ENCODE measurements at regions not wholly inside any gene's neighbourhood (a gene's known extent, or its start where the extent isn't known, plus 50 kb on each side); places are given as distances from the start of the nearest gene placed in this dataset.
"Not testable (repeated sequence)": the region's sequence is repeated elsewhere in the genome, so short reads cannot be mapped to it uniquely, and the experiment has no call there.

- no peak for DNase-seq (ENCODE audit: low spot score)
Measured at GRCh38 chr3:153818338-153818737, 302.9 kb upstream of the ARHGEF26 start.

- DNase-seq (ENCODE audit: low spot score), result no peak
Measured at GRCh38 chr3:153820035-153820434, 301.2 kb upstream of the ARHGEF26 start.

- not testable (repeated sequence) for DNase-seq (ENCODE audit: low spot score)
Measured at GRCh38 chr3:153828346-153828745, 292.8 kb upstream of the ARHGEF26 start.

GRCh38 chr3:153829606-153830170, 291.5 kb upstream of the ARHGEF26 start:
- DNase-seq (ENCODE audit: low spot score), result no peak

DNA sequence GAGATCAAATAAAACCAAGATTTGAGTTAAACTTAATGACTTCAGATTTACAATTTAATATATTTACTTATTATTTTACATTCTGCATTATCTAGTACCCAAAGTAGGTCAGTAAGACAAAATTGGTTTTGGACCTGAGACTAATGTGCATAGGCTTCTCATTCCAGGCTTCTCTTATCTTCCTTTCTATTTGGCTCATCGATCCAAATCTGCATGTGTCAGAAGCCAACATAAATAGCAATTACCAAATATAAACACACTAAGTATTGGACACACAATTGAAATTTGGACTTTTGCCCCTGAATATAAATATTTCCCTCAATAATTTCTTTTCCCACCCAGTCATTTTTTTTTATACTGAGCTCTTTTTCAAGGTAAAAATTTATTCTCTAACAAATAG, 290.6 kb upstream of the ARHGEF26 start:
- no peak for DNase-seq (ENCODE audit: low spot score)

- no peak for DNase-seq (ENCODE audit: low spot score)
Measured at GRCh38 chr3:153835540-153835939, 285.6 kb upstream of the ARHGEF26 start.

GRCh38 chr3:153840487-153840886, 280.7 kb upstream of the ARHGEF26 start:
- no peak for DNase-seq (ENCODE audit: low spot score)

DNA sequence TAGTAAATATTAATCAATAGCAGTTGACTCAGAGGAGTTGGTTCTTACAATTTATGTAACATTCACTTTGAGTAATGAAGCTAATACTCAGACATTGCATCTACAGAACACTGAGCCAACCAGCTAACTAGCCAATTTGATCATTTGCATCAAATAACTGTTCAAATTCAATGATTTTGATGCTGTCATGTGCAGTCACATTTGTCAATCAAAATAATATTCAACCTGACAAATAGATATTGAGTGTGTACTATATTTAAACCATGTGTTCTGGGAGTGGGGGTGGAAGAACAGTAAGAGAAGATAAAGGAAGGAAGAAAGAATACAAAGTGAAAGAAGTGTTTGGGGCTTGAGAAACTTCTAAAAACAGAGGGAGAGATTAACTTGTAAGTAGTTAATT, 277.2 kb upstream of the ARHGEF26 start:
- no peak for DNase-seq (ENCODE audit: low spot score)

DNA sequence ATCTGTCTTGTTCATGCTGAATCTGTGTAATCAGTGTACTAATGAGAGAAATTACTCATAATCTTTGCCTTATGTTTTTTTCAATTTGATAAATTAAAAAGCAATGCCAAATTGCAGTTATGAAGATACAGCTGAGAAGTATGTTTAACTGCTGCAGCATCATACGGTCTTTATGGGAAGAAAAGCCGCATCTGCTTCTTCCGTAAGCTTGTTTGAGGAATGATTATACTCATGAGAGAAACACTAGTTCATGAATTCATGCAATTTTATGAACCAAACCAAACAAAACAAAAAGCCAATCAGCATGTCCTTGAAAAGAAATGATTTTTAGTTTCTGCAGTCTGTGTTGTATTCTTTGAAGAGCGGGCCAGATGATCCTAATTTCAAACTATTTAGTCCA, 275.9 kb upstream of the ARHGEF26 start:
- DNase-seq (ENCODE audit: low spot score), result no peak

DNA sequence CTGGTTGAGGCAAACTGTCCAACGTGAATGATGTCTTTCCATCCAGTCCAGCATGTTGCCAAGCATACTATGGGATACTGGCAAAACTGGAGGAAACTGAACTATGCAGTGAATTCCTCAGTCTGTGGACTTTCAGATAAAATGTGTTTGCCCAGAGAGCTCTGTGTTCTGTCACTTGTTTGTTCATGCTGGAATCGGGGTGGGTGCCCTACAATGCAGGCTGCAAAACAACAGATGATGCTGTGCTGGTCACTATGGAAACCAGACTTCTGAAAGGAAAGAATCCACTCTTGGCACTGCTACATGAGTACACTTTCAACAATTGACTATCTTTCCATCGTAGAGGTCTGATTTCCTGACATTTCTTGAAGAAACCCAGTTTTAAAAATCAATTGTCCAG, 272.5 kb upstream of the ARHGEF26 start:
- no peak for DNase-seq (ENCODE audit: low spot score)

GRCh38 chr3:153852355-153852754, 268.8 kb upstream of the ARHGEF26 start:
- no peak for DNase-seq (ENCODE audit: low spot score)

- no peak for DNase-seq (ENCODE audit: low spot score)
Measured at GRCh38 chr3:153853163-153853562, 268.0 kb upstream of the ARHGEF26 start.

DNA sequence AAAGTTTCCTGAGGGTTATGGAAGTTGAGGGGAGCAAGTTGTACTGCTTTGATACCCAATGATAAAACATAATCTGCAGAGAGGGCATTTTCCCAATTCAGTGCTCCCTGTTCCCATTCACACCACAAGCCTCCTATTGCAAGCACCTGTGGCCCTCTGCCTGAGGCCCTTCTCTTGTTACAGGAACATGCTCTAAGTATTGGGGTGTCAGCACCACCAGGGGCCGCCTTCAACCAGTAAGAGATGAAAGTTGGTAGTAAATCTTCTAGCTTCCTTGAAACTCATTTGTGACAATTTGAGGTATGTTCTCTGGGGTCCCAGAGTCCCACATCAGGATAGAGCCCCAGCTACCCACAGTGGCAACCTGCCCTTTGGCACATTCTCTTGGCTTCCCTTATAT, 265.4 kb upstream of the ARHGEF26 start:
- DNase-seq (ENCODE audit: low spot score), result peak; percentile 42

- DNase-seq (ENCODE audit: low spot score), result no peak
Measured at GRCh38 chr3:153856932-153857331, 264.3 kb upstream of the ARHGEF26 start.

DNA sequence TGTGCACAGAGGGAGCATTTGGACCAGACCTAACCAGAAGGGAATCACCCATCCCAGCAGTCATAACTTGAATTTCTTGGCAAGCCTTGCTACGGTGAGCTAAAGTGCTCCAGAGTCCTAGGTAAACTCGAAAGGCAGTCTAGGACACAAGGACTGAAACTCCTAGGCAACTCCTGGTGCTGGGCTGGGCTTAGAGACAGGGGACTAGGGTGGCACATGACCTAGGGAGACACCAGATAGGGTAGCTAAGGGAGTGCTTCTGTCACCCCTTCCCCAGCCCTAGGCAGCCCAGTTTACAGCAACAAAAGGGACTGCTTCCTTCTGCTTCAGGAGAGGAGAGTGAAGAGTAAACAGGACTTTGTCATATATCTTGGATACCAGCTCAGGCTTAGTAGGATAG, 256.4 kb upstream of the ARHGEF26 start:
- no peak for DNase-seq (ENCODE audit: low spot score)

DNA sequence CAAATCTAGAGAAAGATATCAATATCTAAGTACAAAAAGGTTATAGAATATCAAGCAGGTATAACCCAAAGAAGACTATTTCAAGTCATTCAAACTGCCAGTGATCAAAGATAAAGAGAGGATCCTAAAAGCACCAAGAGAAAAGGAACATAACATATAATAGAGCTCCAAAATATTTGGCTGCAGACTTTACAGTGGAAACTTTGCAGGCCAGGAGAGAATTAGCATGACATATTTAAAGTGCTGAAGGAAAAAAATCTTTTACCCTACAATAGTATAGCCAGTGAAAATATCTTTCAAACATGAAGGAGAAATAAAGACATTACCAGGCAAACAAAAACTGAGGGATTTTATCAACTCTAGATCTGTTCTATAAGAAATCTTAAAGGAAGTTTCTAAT, 254.3 kb upstream of the ARHGEF26 start:
- DNase-seq (ENCODE audit: low spot score), result no peak

- DNase-seq (ENCODE audit: low spot score), result not testable (repeated sequence)
Measured at GRCh38 chr3:153874348-153874747, 246.8 kb upstream of the ARHGEF26 start.

GRCh38 chr3:153880493-153880892, 240.7 kb upstream of the ARHGEF26 start:
- DNase-seq (ENCODE audit: low spot score), result no peak

DNA sequence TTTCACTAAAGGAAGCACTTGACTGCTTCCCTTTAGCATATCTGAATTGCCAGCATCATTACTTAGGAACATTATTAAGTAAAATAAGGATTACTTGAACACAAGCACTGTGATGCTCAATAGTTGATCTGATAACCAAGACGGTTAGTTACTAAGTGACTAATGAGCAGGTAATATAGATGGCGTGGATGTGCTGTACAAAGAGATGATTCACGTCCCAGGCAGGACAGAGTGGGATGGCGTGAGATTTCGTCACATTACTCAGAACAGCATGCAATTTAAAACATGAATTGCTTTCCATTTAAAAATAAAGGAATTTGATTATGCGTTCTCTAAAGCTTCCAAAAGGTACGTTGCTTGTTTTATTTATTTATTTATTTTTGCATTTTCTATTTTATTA, 240.0 kb upstream of the ARHGEF26 start:
- no peak for DNase-seq (ENCODE audit: low spot score)

DNA sequence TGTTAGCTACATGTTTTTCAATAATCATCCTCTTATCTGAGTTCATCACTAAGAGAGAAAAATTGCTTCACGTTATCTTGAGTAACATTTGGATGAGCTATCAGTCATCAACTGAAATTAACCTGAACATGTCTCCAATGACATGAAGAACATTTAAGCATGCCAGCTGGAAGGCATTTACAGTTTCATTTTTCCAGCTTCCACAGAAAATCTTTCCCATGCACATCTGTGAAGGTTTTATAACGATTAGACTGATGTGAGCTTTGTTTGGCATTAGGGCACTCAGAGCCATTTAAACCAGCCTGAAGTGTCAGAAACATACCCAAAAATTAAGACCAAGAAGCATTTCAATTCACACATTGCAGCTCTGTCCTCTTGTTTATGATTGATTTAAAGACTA, 235.8 kb upstream of the ARHGEF26 start:
- DNase-seq (ENCODE audit: low spot score), result no peak

DNA sequence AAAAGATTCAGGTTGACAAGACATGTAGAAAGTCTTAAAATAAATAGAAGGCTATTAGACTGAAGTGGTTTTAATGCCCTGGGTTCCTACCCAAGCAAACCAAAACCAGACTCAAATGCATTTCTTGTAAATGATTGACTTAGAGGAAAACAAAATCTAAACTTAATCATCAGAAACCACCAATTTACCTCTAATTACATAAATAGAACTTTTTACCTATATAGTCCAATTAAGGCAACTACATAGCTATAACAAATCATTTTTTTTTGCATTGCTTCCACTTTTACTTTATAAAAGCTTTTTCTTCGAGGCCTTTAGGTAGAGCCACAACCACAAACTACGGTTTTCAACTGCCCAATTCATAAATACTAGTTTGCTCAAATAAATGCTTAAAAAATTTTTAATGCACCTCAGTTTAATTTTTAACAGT, 231.3 kb upstream of the ARHGEF26 start:
- DNase-seq (ENCODE audit: low spot score), result no peak

DNA sequence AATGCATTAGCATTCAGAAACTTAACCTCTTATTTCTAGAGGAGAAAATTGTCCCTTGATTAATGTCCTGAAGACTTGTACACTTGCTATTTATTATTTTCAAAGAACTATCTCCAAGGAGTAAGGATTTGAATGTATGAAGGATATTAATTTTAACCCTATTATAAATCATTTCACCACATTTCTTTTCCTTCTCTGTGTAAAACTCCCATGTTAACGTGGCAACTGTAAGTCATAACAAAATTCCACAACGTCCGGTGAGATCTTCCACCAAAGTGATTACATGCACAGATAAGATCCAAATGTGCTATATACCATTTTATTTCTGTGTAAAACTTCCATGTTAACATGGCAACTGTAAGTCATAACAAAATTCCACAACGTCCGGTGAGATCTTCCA, 229.1 kb upstream of the ARHGEF26 start:
- DNase-seq (ENCODE audit: low spot score), result no peak

DNA sequence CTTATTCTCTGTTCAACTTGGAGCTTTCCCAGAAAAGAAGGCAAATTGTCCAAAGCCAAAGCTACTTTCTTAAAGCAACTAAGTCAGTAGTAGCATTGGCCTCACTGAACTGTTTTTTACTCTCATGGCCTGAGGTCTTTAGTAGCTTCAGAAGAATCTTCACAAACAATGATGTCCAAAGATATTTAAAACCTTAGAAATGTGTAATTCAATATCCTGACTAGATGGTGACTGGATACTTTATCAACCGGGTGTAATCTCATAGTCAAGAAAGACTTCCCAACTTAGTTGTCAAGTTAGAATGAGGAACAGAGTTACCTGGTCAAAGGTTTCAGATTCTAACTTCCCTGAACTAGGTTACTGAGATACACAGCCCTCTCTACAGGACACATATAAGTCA, 226.3 kb upstream of the ARHGEF26 start:
- DNase-seq (ENCODE audit: low spot score), result no peak

GRCh38 chr3:153896197-153896596, 225.0 kb upstream of the ARHGEF26 start:
- DNase-seq (ENCODE audit: low spot score), result no peak

All from HT-29 (cell line).